ENCODE measurements at regions not wholly inside any gene's neighbourhood (a gene's known extent, or its start where the extent isn't known, plus 50 kb on each side); places are given as distances from the start of the nearest gene placed in this dataset.
A peak's percentile ranks its signal among the peaks of the same experiment; 100 is the strongest.

DNA sequence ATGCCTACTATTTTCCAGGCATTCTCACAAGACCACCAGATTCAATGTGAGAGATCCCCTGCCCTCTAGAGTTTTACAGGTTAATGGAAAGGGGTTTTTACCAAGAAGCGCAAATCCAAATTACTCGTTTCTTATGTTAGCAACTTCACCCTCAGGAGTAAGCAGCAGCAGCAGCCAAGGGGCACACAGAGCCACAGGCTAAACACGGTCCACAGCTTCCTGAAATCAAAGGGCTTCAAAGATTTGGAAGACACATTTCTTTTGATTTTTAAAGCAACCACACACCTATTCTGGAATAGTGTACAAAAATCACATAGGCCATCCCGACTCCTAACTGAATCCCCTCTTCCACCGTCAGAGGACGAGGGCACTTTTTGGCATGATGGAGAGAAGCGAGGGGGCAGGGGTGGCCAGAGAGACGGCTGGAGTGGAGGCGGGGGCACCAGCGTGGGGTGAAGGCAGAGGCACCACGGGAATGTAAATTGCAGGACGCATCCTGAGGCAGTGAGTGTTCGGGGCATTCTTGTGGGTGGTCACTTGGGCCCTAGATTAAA is 107.0 kb downstream of the ARF6 start:
- no peak for DNase-seq

GRCh38 chr14:50000380-50001150 is 107.7 kb downstream of the ARF6 start:
- no peak for DNase-seq

- DNase-seq, result peak; percentile 8
These were observed 108.5 kb downstream of the ARF6 start for GRCh38 chr14:50001151-50001998.

DNA sequence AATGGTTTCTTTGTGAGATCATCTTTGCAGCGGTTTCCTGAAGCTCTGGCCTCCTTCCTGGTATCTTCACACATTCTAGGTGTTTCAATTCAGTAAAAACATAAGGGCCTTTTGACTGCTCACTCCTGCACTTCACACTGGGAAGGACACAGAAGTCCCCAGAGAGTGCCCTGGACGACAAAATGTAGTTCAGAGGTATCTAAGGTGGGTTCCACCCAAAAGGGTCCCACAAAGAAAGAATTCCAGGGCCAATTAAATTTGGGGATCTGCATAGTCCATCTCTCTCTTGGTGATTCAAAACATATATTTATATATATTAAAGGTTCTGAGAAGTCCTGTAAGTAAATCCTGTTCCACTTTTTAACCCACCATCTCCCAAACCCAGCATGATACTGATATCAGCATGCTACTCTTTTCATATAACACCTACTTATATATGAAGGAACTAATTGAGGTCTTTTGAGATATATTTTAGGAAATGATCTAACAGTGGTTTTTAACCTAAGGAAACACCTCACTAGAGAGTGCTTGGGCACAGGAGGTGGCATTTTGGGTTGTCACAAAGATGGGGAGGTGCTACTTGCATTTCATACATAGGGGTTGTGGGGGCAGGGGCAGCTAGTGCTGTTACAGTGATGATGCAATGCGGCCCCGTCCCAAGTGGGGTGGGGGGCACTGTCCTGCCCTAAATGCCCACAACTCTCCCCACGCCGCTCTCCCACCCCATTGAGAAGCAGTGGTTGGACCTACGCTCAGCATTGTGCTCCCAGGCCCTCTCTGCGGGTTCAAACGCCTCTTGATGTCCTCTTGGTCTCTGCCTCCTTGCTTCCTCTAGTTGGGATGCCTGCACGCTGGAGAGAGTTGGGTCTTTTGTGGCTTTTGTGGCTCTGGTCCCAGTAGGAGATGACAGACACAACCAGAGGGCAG is 109.4 kb downstream of the ARF6 start:
- DNase-seq, result no peak

- no peak for DNase-seq
These were observed 110.0 kb downstream of the ARF6 start for GRCh38 chr14:50002926-50003212.

DNA sequence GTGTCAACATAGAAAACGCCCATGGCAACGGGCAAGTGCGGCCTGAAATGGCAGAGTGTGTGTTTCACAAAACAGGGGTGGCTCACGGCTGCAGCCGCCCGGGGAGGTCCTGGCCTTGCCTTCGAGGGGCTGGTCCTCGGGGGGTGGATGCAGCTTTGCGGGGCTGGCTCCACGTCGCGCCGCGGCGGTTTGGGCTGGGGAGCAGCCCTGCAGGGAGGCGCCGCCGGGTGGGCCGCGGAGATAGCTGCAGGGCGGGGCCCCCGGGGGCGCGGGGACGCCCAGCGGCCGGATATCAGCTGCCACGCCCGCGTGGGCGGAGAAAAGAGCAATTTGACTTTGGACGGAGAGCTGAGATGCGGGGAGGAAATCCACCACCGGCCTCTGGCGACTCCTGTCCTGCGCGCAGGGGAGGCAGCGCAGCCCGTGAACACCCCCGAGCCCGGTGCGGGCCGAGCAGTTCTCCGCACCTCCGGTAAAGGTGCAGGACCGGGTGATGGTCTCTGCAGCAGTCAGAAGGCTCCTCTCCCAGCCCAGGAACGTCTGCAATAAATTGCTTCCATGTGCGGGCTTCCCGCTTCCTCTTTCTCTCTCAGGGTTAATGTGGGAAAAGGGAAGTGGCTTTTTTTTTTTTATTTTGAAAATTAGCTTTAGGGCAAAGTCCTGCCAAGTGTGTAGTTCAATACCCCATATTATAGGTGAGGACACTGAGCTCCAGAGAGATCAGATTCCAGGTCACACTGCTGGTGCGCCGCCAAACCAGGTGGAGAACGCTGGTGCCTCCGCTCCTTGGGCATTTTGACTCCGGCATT is 110.5 kb downstream of the ARF6 start:
- DNase-seq, result peak; percentile 42

DNA sequence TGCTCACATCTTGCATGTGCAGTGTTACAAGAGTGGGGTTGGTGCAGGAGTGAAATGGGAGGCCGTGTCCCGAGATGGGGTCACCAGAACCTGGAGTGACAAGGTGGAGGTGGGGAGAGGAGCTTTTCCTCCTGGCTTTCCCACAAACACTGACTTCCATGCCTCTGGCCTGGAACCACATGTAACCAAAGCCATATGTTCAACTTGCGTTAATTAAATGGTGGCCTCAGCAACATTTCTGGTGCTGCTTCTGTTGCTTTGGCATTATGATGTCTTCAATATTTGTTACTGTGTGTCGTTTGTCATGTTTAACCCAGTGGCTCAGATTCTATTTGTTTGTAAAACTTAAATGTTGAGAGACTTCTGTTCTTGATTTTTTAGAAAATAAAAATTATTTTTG is 110.2 kb downstream of the VCPKMT start:
- no peak for DNase-seq

DNA sequence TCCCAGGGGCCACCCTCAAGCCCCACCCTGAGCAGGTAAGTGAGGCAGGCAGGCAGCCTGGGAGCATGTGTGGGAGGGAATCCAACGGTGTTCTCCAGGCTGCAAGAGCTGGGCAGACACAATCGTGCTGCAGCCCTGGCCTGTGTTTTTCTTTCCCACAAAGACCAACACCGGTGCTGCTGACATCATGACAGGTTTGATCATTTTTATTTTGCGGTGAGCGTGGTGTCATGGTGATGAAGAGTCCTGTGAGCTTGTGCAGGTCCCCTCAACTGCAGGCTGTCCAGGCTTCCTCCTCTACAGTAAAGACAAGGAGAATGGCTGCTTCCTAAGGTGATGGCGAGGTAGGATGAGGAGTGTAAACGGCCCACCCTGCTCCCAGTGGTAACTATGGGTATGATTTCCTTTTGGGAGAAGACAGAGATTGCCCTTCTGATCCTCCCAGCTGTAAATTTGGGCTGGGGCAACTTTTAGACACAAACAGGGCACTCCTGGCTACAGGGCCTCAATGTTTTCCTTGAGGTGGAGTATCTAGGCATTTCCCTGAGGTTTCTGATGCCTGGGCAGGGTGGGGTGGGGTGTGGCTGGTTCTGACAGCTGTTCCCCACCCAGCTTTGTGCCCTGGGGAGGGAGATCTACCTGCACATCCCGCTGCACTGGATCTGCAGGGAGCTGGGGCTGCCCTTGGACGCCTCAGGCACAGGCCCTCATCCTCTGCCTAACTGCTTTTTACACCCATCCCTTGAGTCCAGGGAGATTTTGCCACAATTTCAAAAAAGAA is 109.1 kb downstream of the VCPKMT start:
- DNase-seq, result no peak

GRCh38 chr14:50008562-50008961 is 107.8 kb downstream of the VCPKMT start:
- no peak for DNase-seq

GRCh38 chr14:50008974-50009373 is 107.4 kb downstream of the VCPKMT start:
- no peak for DNase-seq

GRCh38 chr14:50010752-50011151 is 105.6 kb downstream of the VCPKMT start:
- no peak for DNase-seq

- no peak for DNase-seq
These were observed 105.1 kb downstream of the VCPKMT start for GRCh38 chr14:50011242-50011641.

DNA sequence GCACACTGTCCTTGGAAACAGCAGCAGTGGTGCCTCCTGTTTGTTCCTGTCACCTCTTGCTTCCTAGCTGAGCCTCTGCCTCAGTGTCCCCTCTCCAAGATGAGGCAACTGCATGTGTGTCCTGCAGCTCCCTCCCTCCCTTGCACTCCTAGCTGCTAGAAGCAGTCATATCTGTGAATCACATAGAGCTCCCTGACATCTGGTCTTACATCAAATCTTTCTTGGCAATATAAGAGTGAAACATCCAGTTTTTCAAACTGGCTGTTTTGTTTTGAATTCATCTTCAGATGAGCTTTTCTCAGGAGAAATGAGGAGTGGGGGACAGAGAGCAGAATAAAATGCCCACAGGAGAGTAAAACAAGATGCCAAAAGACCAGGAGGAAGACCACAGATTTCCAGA is 103.7 kb downstream of the VCPKMT start:
- no peak for DNase-seq

GRCh38 chr14:50013198-50013918 is 103.0 kb downstream of the VCPKMT start:
- DNase-seq, result no peak

GRCh38 chr14:50013934-50014333 is 102.4 kb downstream of the VCPKMT start:
- no peak for DNase-seq

DNA sequence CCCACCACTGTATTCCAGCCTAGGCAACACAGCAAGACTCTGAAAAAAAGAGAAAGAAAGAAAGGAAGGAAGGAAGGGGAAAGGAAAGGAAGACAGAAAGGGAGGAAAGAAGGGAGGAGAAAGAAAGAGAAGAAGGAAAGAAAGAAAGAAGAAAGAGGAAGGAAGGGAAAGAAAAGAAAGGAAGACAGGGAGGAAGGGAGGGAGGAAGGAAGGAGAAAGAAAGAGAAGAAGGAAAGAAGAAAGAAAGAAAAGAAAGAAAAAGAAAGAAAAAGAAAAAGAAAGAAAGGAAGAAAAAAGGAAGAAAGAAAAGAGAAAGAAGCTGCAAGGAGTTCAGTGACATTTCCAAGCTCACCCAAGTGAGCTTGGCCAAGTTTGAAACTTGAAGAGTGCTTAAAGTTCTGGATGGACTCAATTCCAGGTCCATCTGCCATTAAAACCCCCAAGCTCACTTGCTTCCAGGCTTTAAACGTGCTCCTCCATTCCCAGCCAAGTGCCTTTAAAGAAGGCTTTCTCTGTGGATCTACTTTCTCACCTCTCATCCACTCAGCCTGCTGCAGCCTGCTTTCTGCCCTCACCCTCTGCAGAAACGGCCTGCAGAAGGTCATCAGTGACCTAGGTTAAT is 101.5 kb downstream of the VCPKMT start:
- no peak for DNase-seq

- no peak for DNase-seq
These were observed 100.7 kb downstream of the VCPKMT start for GRCh38 chr14:50015716-50016115.

DNA sequence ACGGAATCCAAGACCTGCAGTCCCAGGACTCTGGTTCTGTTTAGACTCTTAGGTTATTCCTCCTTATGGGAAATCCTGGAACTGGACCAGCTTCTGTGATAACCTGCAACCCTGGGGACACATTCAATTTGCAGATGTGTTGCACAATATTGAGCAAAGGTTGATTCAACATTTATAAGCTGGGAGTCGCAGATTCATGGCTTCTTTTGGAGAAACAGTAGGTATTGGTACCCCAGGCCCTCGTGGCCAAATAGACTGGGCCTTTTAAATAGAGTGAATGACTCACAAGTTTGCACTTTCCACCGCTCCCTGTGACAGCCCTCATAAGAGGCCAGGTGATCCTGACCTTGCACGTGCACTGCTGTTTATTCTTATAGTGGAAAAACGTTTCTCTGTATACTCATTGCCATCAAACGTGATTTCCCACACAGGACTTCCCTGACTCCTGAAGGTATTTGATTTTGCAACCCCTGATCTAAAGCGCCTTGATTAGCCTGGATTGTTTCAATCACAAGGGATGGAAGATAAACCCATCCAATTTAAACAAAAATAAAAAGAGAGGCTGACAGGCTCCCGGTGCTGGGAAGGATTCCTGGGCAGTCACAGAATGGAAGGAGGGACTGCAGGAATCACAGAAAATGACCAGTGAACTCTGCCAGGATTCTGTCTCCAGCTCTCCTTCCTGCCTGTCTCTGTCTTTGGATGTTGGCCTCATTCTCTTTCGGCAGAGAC is 98.0 kb downstream of the VCPKMT start:
- DNase-seq, result no peak

GRCh38 chr14:50018933-50019210 is 97.5 kb downstream of the VCPKMT start:
- DNase-seq, result no peak

- DNase-seq, result no peak
These were observed 96.2 kb downstream of the VCPKMT start for GRCh38 chr14:50020184-50020583.

All from NCI-H748 treated with DMSO at 0.1 percent for 48 hours (cell line).